ENCODE measurements at regions not wholly inside any gene's neighbourhood (a gene's known extent, or its start where the extent isn't known, plus 50 kb on each side); places are given as distances from the start of the nearest gene placed in this dataset.

GRCh38 chr5:2017540-2018389 is 135.0 kb upstream of the IRX4 start:
- DNase-seq (ENCODE audit: low read depth, low spot score) (peak; percentile 33), ATAC-seq (peak; percentile 77)
- peaks cover 22% of the 10 kb centered on the region for H3K27me3 ChIP-seq (ENCODE audit: insufficient read depth, low read length)

More at GRCh38 chr5:2017540-2018389, 135.0 kb upstream of the IRX4 start:
- H3K9ac ChIP-seq (ENCODE audit: low read length): no peak overlapping the region
- no peaks in the 10 kb centered on the region for H4K20me1 ChIP-seq (ENCODE audit: insufficient read depth)
- no peak overlapping the region for H3K4me3 ChIP-seq (replicated peaks in 1 of 2; ENCODE audit: low read depth in 1 of 2, low read length in 2 of 2)
- intact Hi-C loops (cut with micrococcal nuclease): loop anchor here (1.0 to 10.0 kb wide), 2 partner anchors 133 to 254 kb away; partner anchors contain the start of gene IRX4
- BruUV-seq (replicated peaks): no TSS peak
- ChIA-PET POLR2A (no interaction called here), CTCF (no interaction called here), RAD21 (ENCODE audit: low non-redundant PET in 1 of 2, low total read pairs in 2 of 2, uncharacterized antibody in 2 of 2, unreplicated experiment in 2 of 2) (no interaction called here)
- H3K9me3 ChIP-seq (ENCODE audit: control insufficient read depth in 1 of 2, insufficient read depth in 1 of 2, low read depth in 1 of 2, low read length in 2 of 2): no peaks in the 10 kb centered on the region
- H3K9me2 ChIP-seq (ENCODE audit: insufficient read depth): no peaks in the 10 kb centered on the region
- H2AFZ ChIP-seq (ENCODE audit: low read depth, low read length, poor library complexity, severe bottlenecking): no peak overlapping the region
- no peaks in the 10 kb centered on the region for H3K36me3 ChIP-seq (ENCODE audit: control insufficient read depth in 1 of 2, insufficient read depth in 2 of 2, low read length in 2 of 2)
- H3K79me2 ChIP-seq (ENCODE audit: insufficient read depth, low read length): no peaks in the 10 kb centered on the region
- no peaks in the 10 kb centered on the region for H3K4me1 ChIP-seq (ENCODE audit: control insufficient read depth in 1 of 2, insufficient read depth in 2 of 2, low read length in 2 of 2)
- H3K4me2 ChIP-seq (ENCODE audit: low read length): no peak overlapping the region
- TF ChIP-seq ZFX (IDR thresholded peaks at IDR 0.05) (no peak), YY1 (IDR thresholded peaks at IDR 0.05; ENCODE audit: extremely low read depth, insufficient replicate concordance, low read depth, low read length) (no peak), SIN3A (IDR thresholded peaks at IDR 0.05; ENCODE audit: low read depth) (no peak), EGR1 (IDR thresholded peaks at IDR 0.05; ENCODE audit: low read depth) (no peak), POLR2A (IDR thresholded peaks at IDR 0.05; ENCODE audit: borderline replicate concordance, extremely low read depth, insufficient read depth, insufficient read length) (no peak), CBX3 (IDR thresholded peaks at IDR 0.05; ENCODE audit: low read depth) (no peak), ZNF274 (IDR thresholded peaks at IDR 0.05; ENCODE audit: low read depth, low read length) (no peak), SP1 (IDR thresholded peaks at IDR 0.05; ENCODE audit: low read depth) (no peak), CTCF (IDR thresholded peaks at IDR 0.05 in 2 of 3, conservative IDR thresholded peaks at IDR 0.05 in 1 of 3; ENCODE audit: borderline replicate concordance in 1 of 3, insufficient read depth in 1 of 3, low read depth in 2 of 3, low read length in 2 of 3) (peak; percentile 48 to 75 (median 69); a peak in 5 of 6 replicates), EZH2 (IDR thresholded peaks at IDR 0.05) (no peak), RAD21 (IDR thresholded peaks at IDR 0.05; ENCODE audit: low read depth) (peak; percentile 62), POLR2AphosphoS5 (IDR thresholded peaks at IDR 0.05; ENCODE audit: low read depth, low read length) (no peak), ZBTB33 (IDR thresholded peaks at IDR 0.05; ENCODE audit: extremely low read depth, insufficient replicate concordance, low read length) (no peak), REST (IDR thresholded peaks at IDR 0.05; ENCODE audit: low read depth) (no peak), JUND (IDR thresholded peaks at IDR 0.05) (no peak), FOSL1 (IDR thresholded peaks at IDR 0.05; ENCODE audit: low read depth) (no peak), TCF7L2 (IDR thresholded peaks at IDR 0.05; ENCODE audit: borderline replicate concordance, extremely low read depth, insufficient read depth, insufficient read length) (no peak)
- no peak overlapping the region for H3K27ac ChIP-seq (ENCODE audit: low read depth, low read length)

All from HCT116 (cell line).